ENCODE measurements at regions not wholly inside any gene's neighbourhood (a gene's known extent, or its start where the extent isn't known, plus 50 kb on each side); places are given as distances from the start of the nearest gene placed in this dataset.
"Not testable (repeated sequence)": the region's sequence is repeated elsewhere in the genome, so short reads cannot be mapped to it uniquely, and the experiment has no call there.

DNA sequence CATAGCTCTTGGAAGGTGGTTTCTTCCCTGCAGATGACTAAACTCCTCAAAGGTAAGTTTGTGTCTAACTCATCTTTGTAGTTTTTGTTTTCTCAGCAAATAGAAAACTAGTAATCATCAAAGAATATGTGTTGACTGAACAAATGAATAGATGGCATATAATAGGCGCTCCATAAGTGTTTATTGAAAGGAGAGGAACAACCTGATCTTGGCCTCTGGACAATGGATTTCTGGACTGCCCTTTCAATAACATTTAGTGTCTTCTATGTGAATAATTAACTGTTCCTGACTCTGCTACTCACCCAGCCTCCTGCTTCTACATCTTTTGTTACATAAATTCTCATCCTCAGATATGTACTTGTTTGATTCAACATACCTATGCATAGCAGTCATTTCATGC is 399.1 kb downstream of the PPP1R2C start:
- FAIRE-seq = no peak
- no peak for DNase-seq (ENCODE audit: insufficient read length, low spot score)
- no peak for TF ChIP-seq CTCF (IDR thresholded peaks at IDR 0.05; ENCODE audit: insufficient read depth, missing control alignments)

DNA sequence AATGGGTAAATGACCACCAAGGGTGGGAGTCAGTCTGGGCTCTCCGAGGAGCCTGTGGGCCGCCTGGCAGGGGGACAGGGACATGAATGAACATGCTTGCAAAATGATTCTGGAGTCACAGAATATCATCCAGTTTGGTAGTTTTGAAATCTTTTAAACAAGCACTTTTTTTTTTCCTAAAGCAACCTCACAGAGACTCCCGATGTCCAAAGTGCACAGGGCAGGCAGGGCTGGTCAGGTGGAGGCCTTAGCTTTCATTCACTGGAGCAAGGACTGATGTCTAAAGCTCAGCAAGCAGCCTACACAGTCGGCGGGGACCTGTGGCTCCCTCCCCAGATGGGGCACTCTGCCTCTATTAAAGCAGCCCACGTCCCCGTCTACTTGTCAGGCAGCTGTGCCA is 402.9 kb downstream of the PPP1R2C start:
- FAIRE-seq (no peak), DNase-seq (ENCODE audit: insufficient read length, low spot score) (no peak)
- TF ChIP-seq CTCF (IDR thresholded peaks at IDR 0.05; ENCODE audit: insufficient read depth, missing control alignments) = no peak

GRCh38 chrX:42366181-42366580 is 411.8 kb downstream of the PPP1R2C start:
- TF ChIP-seq CTCF (IDR thresholded peaks at IDR 0.05; ENCODE audit: insufficient read depth, missing control alignments) = no peak
- FAIRE-seq (no peak), DNase-seq (ENCODE audit: insufficient read length, low spot score) (no peak)

- DNase-seq (ENCODE audit: insufficient read length, low spot score) = no peak
- no peak for TF ChIP-seq CTCF (IDR thresholded peaks at IDR 0.05; ENCODE audit: insufficient read depth, missing control alignments)
Observed at GRCh38 chrX:42362219-42362618, 415.7 kb downstream of the PPP1R2C start.

DNA sequence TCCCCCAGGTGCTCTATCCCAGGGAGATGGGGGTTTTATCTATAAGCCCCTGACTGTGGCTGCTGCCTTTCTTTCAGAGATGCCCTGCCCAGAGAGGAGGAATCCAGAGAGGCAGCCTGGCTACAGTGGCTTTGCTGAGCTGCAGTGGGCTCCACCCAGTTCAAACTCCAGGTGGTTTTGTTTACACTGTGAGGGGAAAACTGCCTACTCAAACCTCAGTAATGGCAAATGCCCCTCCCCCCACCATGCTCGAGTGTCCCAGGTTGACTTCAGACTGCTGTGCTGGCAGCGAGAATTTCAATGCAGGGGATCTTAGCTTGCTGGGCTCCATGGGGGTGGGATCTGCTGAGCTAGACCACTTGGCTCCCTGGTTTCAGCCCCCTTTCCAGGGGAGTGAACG is 419.6 kb upstream of the CASK start:
- FAIRE-seq; DNase-seq (ENCODE audit: insufficient read length, low spot score): not testable (repeated sequence)

More at GRCh38 chrX:42362219-42362618, 415.7 kb downstream of the PPP1R2C start:
- FAIRE-seq = no peak
